GM21619 (cell line): ENCODE measurements at regions not wholly inside any gene's neighbourhood (a gene's known extent, or its start where the extent isn't known, plus 50 kb on each side); places are given as distances from the start of the nearest gene placed in this dataset.

Source experiments
- ATAC-seq: cut with Tn5 transposase; IDR thresholded peaks from one replicate; pipeline ENCODE4 v1.9.1; 2021; ENCODE audit not compliant: unreplicated experiment

- ATAC-seq = no peak
Observed at GRCh38 chr12:115763376-115763775, 514.1 kb downstream of the MED13L start.

- no peak for ATAC-seq
Observed at GRCh38 chr12:115762936-115763335, 514.6 kb downstream of the MED13L start.

GRCh38 chr12:115761784-115762183 is 515.7 kb downstream of the MED13L start:
- no peak for ATAC-seq

GRCh38 chr12:115760231-115760630 is 517.3 kb downstream of the MED13L start:
- no peak for ATAC-seq

- no peak for ATAC-seq
Observed at GRCh38 chr12:115758877-115759620, 518.4 kb downstream of the MED13L start.

- ATAC-seq = no peak
Observed at GRCh38 chr12:115758183-115758582, 519.3 kb downstream of the MED13L start.

GRCh38 chr12:115756804-115757203 is 520.7 kb downstream of the MED13L start:
- ATAC-seq = no peak

GRCh38 chr12:115756271-115756670 is 521.2 kb downstream of the MED13L start:
- ATAC-seq = no peak

GRCh38 chr12:115755725-115756085 is 521.8 kb downstream of the MED13L start:
- ATAC-seq = no peak

GRCh38 chr12:115755061-115755724 is 522.3 kb downstream of the MED13L start:
- ATAC-seq = no peak

- ATAC-seq = no peak
Observed at GRCh38 chr12:115752913-115753726, 524.4 kb downstream of the MED13L start.

GRCh38 chr12:115752156-115752555 is 525.3 kb downstream of the MED13L start:
- ATAC-seq = no peak

GRCh38 chr12:115750340-115750739 is 527.2 kb downstream of the MED13L start:
- ATAC-seq = no peak

GRCh38 chr12:115749071-115749841 is 528.2 kb downstream of the MED13L start:
- ATAC-seq = no peak

GRCh38 chr12:115740586-115741155 is 536.8 kb downstream of the MED13L start:
- no peak for ATAC-seq

- ATAC-seq = no peak
Observed at GRCh38 chr12:115737895-115738294, 539.6 kb downstream of the MED13L start.

GRCh38 chr12:115736360-115736759 is 541.1 kb downstream of the MED13L start:
- ATAC-seq = no peak

- ATAC-seq = no peak
Observed at GRCh38 chr12:115730975-115731541, 546.4 kb downstream of the MED13L start.

- ATAC-seq = no peak
Observed at GRCh38 chr12:115726691-115727090, 550.8 kb downstream of the MED13L start.

- ATAC-seq = no peak
Observed at GRCh38 chr12:115722181-115722580, 555.3 kb downstream of the MED13L start.
